GM19395 (cell line): ENCODE measurements at regions not wholly inside any gene's neighbourhood (a gene's known extent, or its start where the extent isn't known, plus 50 kb on each side); places are given as distances from the start of the nearest gene placed in this dataset.
"Not testable (repeated sequence)": the region's sequence is repeated elsewhere in the genome, so short reads cannot be mapped to it uniquely, and the experiment has no call there.

ENCODE experiments used
- ATAC-seq: cut with Tn5 transposase; IDR thresholded peaks from one replicate; pipeline ENCODE4 v1.9.1; 2021; ENCODE audit warnings: mild to moderate bottlenecking, moderate library complexity; ENCODE audit not compliant: unreplicated experiment

- peak; percentile 56 for ATAC-seq
Measured at GRCh38 chr1:46878173-46878782, 63.0 kb downstream of the CYP4A11 start.

DNA sequence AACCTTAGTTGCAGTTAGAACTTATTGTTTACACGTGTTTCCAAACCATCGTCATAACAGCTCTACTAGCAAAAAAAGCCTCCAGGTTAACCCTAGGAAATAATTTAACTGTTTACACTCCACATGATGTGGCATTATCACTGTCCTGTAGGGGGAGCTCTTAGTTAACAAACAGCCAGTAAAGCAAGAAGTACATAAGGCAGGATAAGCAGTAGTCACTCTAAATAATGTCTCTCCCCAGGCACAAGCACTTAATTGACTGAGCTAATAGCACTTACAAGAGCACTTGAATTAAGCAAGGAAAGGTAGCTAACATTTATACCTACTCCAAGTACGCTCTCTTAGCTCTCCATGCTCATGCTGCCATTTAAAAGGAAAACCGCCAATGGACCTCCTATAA lies 65.2 kb downstream of the CYP4A11 start:
- not testable (repeated sequence) for ATAC-seq
